ENCODE measurements at regions not wholly inside any gene's neighbourhood (a gene's known extent, or its start where the extent isn't known, plus 50 kb on each side); places are given as distances from the start of the nearest gene placed in this dataset.

- Histone ChIP-seq H3K36me3 (ENCODE audit: control insufficient read depth in 1 of 2, insufficient read depth in 2 of 2, low read length in 2 of 2) (no peaks in the 10 kb centered on the region), H3K4me3 (ENCODE audit: low read depth in 1 of 2, low read length in 2 of 2) (no peak overlapping the region), H3K27ac (ENCODE audit: low read length) (no peak overlapping the region), H3K9me3 (ENCODE audit: control insufficient read depth in 1 of 2, low read length in 2 of 2) (no peaks in the 10 kb centered on the region), H3K4me1 (ENCODE audit: control insufficient read depth in 1 of 2, insufficient read depth in 2 of 2, low read length in 2 of 2) (no peaks in the 10 kb centered on the region), H3K27me3 (ENCODE audit: low read depth, low read length) (no peaks in the 10 kb centered on the region)
Observed at GRCh38 chr15:53880357-53880756, 97.9 kb upstream of the UNC13C start.

- Histone ChIP-seq H3K27ac (ENCODE audit: low read length) (no peak overlapping the region), H3K27me3 (ENCODE audit: low read depth, low read length) (no peaks in the 10 kb centered on the region), H3K4me1 (ENCODE audit: control insufficient read depth in 1 of 2, insufficient read depth in 2 of 2, low read length in 2 of 2) (no peaks in the 10 kb centered on the region), H3K36me3 (ENCODE audit: control insufficient read depth in 1 of 2, insufficient read depth in 2 of 2, low read length in 2 of 2) (no peaks in the 10 kb centered on the region), H3K4me3 (ENCODE audit: low read depth in 1 of 2, low read length in 2 of 2) (no peak overlapping the region), H3K9me3 (ENCODE audit: control insufficient read depth in 1 of 2, low read length in 2 of 2) (no peaks in the 10 kb centered on the region)
Observed at GRCh38 chr15:53875711-53876110, 102.5 kb upstream of the UNC13C start.

GRCh38 chr15:53875139-53875538 lies 103.1 kb upstream of the UNC13C start:
- H3K27ac ChIP-seq (ENCODE audit: low read length) = no peak overlapping the region
- H3K36me3 ChIP-seq (ENCODE audit: control insufficient read depth in 1 of 2, insufficient read depth in 2 of 2, low read length in 2 of 2) = no peaks in the 10 kb centered on the region
- H3K4me1 ChIP-seq (ENCODE audit: control insufficient read depth in 1 of 2, insufficient read depth in 2 of 2, low read length in 2 of 2) = no peaks in the 10 kb centered on the region
- H3K4me3 ChIP-seq (ENCODE audit: low read depth in 1 of 2, low read length in 2 of 2) = no peak overlapping the region
- H3K9me3 ChIP-seq (ENCODE audit: control insufficient read depth in 1 of 2, low read length in 2 of 2) = no peaks in the 10 kb centered on the region
- H3K27me3 ChIP-seq (ENCODE audit: low read depth, low read length) = no peaks in the 10 kb centered on the region

- Histone ChIP-seq H3K4me1 (ENCODE audit: control insufficient read depth in 1 of 2, insufficient read depth in 2 of 2, low read length in 2 of 2) (no peaks in the 10 kb centered on the region), H3K27ac (ENCODE audit: low read length) (no peak overlapping the region), H3K4me3 (ENCODE audit: low read depth in 1 of 2, low read length in 2 of 2) (no peak overlapping the region), H3K9me3 (ENCODE audit: control insufficient read depth in 1 of 2, low read length in 2 of 2) (no peaks in the 10 kb centered on the region), H3K27me3 (ENCODE audit: low read depth, low read length) (no peaks in the 10 kb centered on the region), H3K36me3 (ENCODE audit: control insufficient read depth in 1 of 2, insufficient read depth in 2 of 2, low read length in 2 of 2) (no peaks in the 10 kb centered on the region)
Observed at GRCh38 chr15:53872410-53872809, 105.8 kb upstream of the UNC13C start.

- Histone ChIP-seq H3K27ac (ENCODE audit: low read length) (no peak overlapping the region), H3K36me3 (ENCODE audit: control insufficient read depth in 1 of 2, insufficient read depth in 2 of 2, low read length in 2 of 2) (no peaks in the 10 kb centered on the region), H3K27me3 (ENCODE audit: low read depth, low read length) (no peaks in the 10 kb centered on the region), H3K4me3 (ENCODE audit: low read depth in 1 of 2, low read length in 2 of 2) (no peak overlapping the region), H3K9me3 (ENCODE audit: control insufficient read depth in 1 of 2, low read length in 2 of 2) (no peaks in the 10 kb centered on the region), H3K4me1 (ENCODE audit: control insufficient read depth in 1 of 2, insufficient read depth in 2 of 2, low read length in 2 of 2) (no peaks in the 10 kb centered on the region)
Observed at GRCh38 chr15:53869806-53870073, 108.5 kb upstream of the UNC13C start.

- Histone ChIP-seq H3K9me3 (ENCODE audit: control insufficient read depth in 1 of 2, low read length in 2 of 2) (no peaks in the 10 kb centered on the region), H3K4me3 (ENCODE audit: low read depth in 1 of 2, low read length in 2 of 2) (no peak overlapping the region), H3K36me3 (ENCODE audit: control insufficient read depth in 1 of 2, insufficient read depth in 2 of 2, low read length in 2 of 2) (no peaks in the 10 kb centered on the region), H3K4me1 (ENCODE audit: control insufficient read depth in 1 of 2, insufficient read depth in 2 of 2, low read length in 2 of 2) (no peaks in the 10 kb centered on the region), H3K27ac (ENCODE audit: low read length) (no peak overlapping the region), H3K27me3 (ENCODE audit: low read depth, low read length) (no peaks in the 10 kb centered on the region)
Observed at GRCh38 chr15:53869044-53869805, 109.0 kb upstream of the UNC13C start.

- H3K4me3 ChIP-seq (ENCODE audit: low read depth in 1 of 2, low read length in 2 of 2) = no peak overlapping the region
- no peaks in the 10 kb centered on the region for H3K4me1 ChIP-seq (ENCODE audit: control insufficient read depth in 1 of 2, insufficient read depth in 2 of 2, low read length in 2 of 2)
- no peak overlapping the region for H3K27ac ChIP-seq (ENCODE audit: low read length)
- H3K27me3 ChIP-seq (ENCODE audit: low read depth, low read length) = no peaks in the 10 kb centered on the region
- no peaks in the 10 kb centered on the region for H3K9me3 ChIP-seq (ENCODE audit: control insufficient read depth in 1 of 2, low read length in 2 of 2)
- no peaks in the 10 kb centered on the region for H3K36me3 ChIP-seq (ENCODE audit: control insufficient read depth in 1 of 2, insufficient read depth in 2 of 2, low read length in 2 of 2)
Observed at GRCh38 chr15:53862386-53862785, 102.9 kb upstream of the WDR72 start.

GRCh38 chr15:53861792-53862191 lies 102.3 kb upstream of the WDR72 start:
- H3K36me3 ChIP-seq (ENCODE audit: control insufficient read depth in 1 of 2, insufficient read depth in 2 of 2, low read length in 2 of 2) = no peaks in the 10 kb centered on the region
- H3K27ac ChIP-seq (ENCODE audit: low read length) = no peak overlapping the region
- no peaks in the 10 kb centered on the region for H3K4me1 ChIP-seq (ENCODE audit: control insufficient read depth in 1 of 2, insufficient read depth in 2 of 2, low read length in 2 of 2)
- H3K9me3 ChIP-seq (ENCODE audit: control insufficient read depth in 1 of 2, low read length in 2 of 2) = no peaks in the 10 kb centered on the region
- H3K4me3 ChIP-seq (ENCODE audit: low read depth in 1 of 2, low read length in 2 of 2) = no peak overlapping the region
- no peaks in the 10 kb centered on the region for H3K27me3 ChIP-seq (ENCODE audit: low read depth, low read length)

- Histone ChIP-seq H3K4me3 (ENCODE audit: low read depth in 1 of 2, low read length in 2 of 2) (no peak overlapping the region), H3K9me3 (ENCODE audit: control insufficient read depth in 1 of 2, low read length in 2 of 2) (no peaks in the 10 kb centered on the region), H3K27ac (ENCODE audit: low read length) (no peak overlapping the region), H3K27me3 (ENCODE audit: low read depth, low read length) (no peaks in the 10 kb centered on the region), H3K4me1 (ENCODE audit: control insufficient read depth in 1 of 2, insufficient read depth in 2 of 2, low read length in 2 of 2) (no peaks in the 10 kb centered on the region), H3K36me3 (ENCODE audit: control insufficient read depth in 1 of 2, insufficient read depth in 2 of 2, low read length in 2 of 2) (no peaks in the 10 kb centered on the region)
Observed at GRCh38 chr15:53851110-53851848, 91.8 kb upstream of the WDR72 start.

GRCh38 chr15:53847745-53848144 lies 88.3 kb upstream of the WDR72 start:
- Histone ChIP-seq H3K27me3 (ENCODE audit: low read depth, low read length) (no peaks in the 10 kb centered on the region), H3K4me3 (ENCODE audit: low read depth in 1 of 2, low read length in 2 of 2) (no peak overlapping the region), H3K4me1 (ENCODE audit: control insufficient read depth in 1 of 2, insufficient read depth in 2 of 2, low read length in 2 of 2) (no peaks in the 10 kb centered on the region), H3K9me3 (ENCODE audit: control insufficient read depth in 1 of 2, low read length in 2 of 2) (no peaks in the 10 kb centered on the region), H3K36me3 (ENCODE audit: control insufficient read depth in 1 of 2, insufficient read depth in 2 of 2, low read length in 2 of 2) (no peaks in the 10 kb centered on the region), H3K27ac (ENCODE audit: low read length) (no peak overlapping the region)

- Histone ChIP-seq H3K4me1 (ENCODE audit: control insufficient read depth in 1 of 2, insufficient read depth in 2 of 2, low read length in 2 of 2) (no peaks in the 10 kb centered on the region), H3K36me3 (ENCODE audit: control insufficient read depth in 1 of 2, insufficient read depth in 2 of 2, low read length in 2 of 2) (no peaks in the 10 kb centered on the region), H3K4me3 (ENCODE audit: low read depth in 1 of 2, low read length in 2 of 2) (no peak overlapping the region), H3K27me3 (ENCODE audit: low read depth, low read length) (no peaks in the 10 kb centered on the region), H3K27ac (ENCODE audit: low read length) (no peak overlapping the region), H3K9me3 (ENCODE audit: control insufficient read depth in 1 of 2, low read length in 2 of 2) (no peaks in the 10 kb centered on the region)
Observed at GRCh38 chr15:53844634-53845033, 85.2 kb upstream of the WDR72 start.

All from muscle layer of duodenum (tissue), 2 donors.